LNCAP (cell line): ENCODE measurements at regions not wholly inside any gene's neighbourhood (a gene's known extent, or its start where the extent isn't known, plus 50 kb on each side); places are given as distances from the start of the nearest gene placed in this dataset.

Experiments used
- TF ChIP-seq, protein P1 (sequence below): fragments of 450-650 bp; IDR thresholded peaks from 2 replicates; pipeline ENCODE4 v1.5.1; 2017; ENCODE audit warnings: mild to moderate bottlenecking

DNA sequence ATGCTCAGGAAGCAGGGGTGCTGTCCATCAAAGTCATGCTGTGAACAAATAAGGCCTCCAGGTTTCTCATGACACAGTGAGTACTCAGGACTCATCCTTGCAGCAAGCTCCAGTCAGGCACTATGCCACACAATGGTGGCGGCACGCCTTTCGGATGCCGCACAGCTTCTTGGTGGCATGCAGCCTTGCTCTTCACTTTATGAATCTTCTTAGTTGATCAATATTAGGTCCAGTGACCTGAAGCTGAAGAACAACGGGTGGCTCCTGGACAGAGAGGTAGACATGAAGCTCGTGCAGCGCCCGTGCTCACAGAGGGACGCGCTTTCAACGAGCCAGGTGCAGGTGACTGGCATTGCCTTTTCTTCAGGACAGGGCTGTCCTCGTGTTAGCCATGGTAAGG lies 653.0 kb upstream of the MGMT start:
- TF ChIP-seq, protein P1, sequence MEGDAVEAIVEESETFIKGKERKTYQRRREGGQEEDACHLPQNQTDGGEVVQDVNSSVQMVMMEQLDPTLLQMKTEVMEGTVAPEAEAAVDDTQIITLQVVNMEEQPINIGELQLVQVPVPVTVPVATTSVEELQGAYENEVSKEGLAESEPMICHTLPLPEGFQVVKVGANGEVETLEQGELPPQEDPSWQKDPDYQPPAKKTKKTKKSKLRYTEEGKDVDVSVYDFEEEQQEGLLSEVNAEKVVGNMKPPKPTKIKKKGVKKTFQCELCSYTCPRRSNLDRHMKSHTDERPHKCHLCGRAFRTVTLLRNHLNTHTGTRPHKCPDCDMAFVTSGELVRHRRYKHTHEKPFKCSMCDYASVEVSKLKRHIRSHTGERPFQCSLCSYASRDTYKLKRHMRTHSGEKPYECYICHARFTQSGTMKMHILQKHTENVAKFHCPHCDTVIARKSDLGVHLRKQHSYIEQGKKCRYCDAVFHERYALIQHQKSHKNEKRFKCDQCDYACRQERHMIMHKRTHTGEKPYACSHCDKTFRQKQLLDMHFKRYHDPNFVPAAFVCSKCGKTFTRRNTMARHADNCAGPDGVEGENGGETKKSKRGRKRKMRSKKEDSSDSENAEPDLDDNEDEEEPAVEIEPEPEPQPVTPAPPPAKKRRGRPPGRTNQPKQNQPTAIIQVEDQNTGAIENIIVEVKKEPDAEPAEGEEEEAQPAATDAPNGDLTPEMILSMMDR: no peak

DNA sequence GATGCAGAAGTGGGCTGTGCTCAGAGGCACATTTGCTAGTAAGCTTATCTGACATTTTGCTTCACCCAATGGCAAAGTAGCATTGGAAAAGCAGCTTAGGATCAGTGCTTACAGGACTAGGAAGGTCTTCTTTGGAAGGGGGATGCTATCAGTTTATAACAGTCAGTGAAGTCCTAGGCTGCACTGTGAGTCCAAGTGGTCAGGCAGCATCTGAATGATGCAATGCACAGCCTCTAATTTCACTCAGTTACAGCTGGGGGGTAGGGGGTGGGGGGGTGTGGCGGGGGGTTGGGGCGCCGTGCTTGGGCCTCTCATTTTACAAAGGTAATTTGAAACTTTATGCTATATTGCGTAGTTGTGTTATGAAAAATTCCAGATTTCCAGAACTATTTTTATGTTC lies 652.3 kb upstream of the MGMT start:
- TF ChIP-seq, protein P1: no peak

DNA sequence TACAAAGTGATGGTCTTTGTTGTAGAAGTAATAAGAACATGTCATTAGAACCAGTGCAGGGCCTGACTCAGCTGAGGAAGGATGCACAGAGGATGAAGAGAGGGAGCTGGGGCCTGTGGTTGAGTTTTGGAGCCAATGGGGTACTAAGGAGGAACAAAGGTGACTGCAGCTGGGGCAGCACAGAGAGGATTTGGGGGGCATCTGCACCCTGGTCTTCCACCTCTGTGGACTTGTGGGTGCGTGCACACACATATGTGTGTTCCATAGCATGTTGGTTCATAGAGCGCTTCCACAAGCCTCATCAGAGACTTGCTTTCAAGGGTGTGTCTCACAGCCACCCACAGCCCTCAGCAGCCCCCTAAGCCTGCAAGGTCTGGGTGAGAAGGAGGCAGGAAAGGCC lies 650.3 kb upstream of the MGMT start:
- TF ChIP-seq, protein P1: no peak

DNA sequence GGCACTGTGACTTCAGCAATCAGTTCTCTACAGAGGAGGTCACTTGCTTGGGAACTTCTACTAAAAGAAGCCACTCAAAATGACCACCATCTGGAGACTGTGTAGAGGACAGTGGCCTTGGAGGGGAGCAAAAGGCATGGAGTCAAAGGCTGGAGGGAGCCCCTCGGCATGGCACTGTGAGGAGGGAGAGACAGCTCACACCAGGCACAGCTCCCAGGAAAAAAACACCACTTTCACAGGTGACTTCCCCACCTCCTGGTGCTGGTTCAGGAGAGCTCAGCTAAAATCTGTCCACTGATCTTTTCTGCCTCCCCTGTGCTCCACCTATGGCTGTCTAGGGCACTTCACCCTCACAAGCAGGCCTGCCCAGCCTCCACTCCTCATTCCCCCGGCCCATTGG lies 649.4 kb upstream of the MGMT start:
- TF ChIP-seq, protein P1: no peak

DNA sequence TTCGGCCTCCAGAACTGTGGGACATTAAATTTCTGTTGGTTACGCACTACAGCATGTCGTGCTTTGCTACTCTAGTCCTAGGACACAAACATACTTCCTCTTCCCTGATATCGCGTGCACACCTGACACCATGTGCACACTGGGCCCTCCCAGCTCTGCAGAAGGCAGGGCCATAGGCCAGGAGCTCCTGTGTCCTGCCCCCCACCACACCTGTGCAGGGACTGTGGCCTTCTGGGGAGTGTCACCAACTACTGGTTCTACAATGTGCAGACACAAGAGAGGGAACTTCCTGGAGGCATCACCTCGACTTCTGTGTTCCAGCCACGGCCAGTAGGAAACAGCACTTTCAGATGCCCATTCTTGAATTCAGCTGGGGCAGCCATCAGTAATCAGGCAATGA lies 646.4 kb upstream of the MGMT start:
- TF ChIP-seq, protein P1: no peak

DNA sequence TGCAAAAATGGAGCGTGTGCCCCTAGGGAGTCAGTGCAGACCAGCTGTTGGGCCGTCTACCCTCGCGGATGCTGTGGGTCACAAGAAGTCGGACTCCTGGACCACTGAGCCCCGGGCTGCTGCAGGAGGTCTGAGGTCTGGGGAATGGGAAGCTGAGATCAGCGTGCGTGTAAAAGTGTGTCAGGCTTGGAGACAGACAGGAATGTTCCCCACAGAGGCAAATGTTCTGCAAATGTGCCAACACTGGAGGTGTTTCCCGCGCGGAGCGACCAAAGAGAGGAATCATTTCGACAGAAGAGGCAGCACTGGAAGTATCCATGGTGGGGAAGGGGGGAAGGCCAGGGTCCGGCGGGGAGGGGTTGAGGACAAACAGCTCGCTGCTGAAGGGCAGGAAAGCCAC lies 643.8 kb upstream of the MGMT start:
- TF ChIP-seq, protein P1: no peak

DNA sequence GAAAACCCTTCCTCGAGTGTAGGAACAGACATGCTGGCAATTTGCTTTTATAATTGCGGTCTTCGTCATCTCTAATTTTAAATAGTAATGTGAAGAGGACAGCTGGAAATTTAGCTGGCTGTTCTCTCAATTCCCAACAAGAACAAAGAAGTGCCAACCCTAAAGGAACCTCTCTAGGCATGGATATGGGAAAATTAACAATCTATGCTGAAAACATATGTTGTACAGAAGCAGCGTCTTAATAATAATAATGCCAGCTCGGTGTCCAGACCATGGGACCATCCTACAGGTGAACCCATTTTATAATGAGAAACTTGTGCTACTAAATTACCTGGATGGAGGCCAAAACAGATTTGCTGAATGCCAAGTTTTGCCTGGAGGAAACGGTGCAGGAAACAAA lies 641.4 kb upstream of the MGMT start:
- TF ChIP-seq, protein P1: no peak

DNA sequence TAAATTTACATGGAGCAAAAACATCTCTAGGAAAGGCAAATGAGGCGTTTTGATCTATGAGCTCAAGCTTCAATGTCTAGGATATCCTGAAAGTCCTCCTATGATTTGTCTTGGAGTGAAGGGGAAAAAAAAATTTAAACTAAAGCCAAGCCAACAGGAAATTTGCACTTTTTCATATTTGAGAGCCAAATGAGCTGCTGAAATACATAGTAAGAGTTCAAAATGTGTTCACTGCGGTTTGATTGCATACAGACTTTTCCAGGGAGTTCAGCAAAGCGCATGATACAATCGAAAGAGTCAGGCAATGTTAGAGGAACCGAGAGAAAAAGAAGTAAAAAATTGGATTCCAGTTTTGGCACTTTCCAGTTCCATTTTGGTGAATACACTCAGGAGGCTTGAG lies 633.4 kb upstream of the MGMT start:
- TF ChIP-seq, protein P1: no peak
